H1 (cell line): ENCODE measurements at regions not wholly inside any gene's neighbourhood (a gene's known extent, or its start where the extent isn't known, plus 50 kb on each side); places are given as distances from the start of the nearest gene placed in this dataset.

Experiments used
- CTCF ChIA-PET: fragments of 300-600 bp; sonication (Branson Sonifier 250); formaldehyde crosslinking; loops from one replicate; lab custom pipeline; 2021; ENCODE audit not compliant: partially characterized antibody; lab: Charles Lee
- POLR2A ChIA-PET: fragments of 300-600 bp; sonication (Branson Sonifier 250); formaldehyde crosslinking; loops from one replicate; lab custom pipeline; 2021; ENCODE audit warnings: inconsistent platforms; ENCODE audit not compliant: partially characterized antibody; lab: Charles Lee
- DNase-seq, 2 experiments: peaks; one replicate each; pipeline versions ENCODE4 v3.0.0 to v3.0.0-alpha.2; 2010 to 2022; ENCODE audit warnings: low spot score in 2 of 2, low read depth in 1 of 2, mixed read lengths in 1 of 2
- FAIRE-seq: peaks from 2 replicates; lab custom pipeline; 2011; peaks lifted over from hg19 to GRCh38; lab: Jason Lieb, UNC
- H2AFZ ChIP-seq: 2 replicates; pipeline ENCODE4 v1.8.1; 2012; ENCODE audit warnings: low read length, inconsistent platforms
- H2AK5ac ChIP-seq: 2 replicates; pipeline ENCODE4 v1.6.1; 2013; ENCODE audit warnings: low read depth, low read length
- H2BK120ac ChIP-seq: replicated peaks from 2 replicates; pipeline ENCODE3; 2013; ENCODE audit warnings: low read depth, low read length, inconsistent platforms
- H2BK12ac ChIP-seq: 2 replicates; pipeline ENCODE4 v1.6.1; 2013; ENCODE audit warnings: low read depth, low read length
- H2BK15ac ChIP-seq: 2 replicates; pipeline ENCODE4 v1.6.1; 2013; ENCODE audit warnings: low read length
- H2BK20ac ChIP-seq: 2 replicates; pipeline ENCODE4 v1.6.1; 2013; ENCODE audit warnings: low read length
- H2BK5ac ChIP-seq: 2 replicates; pipeline ENCODE4 v1.6.1; 2013; ENCODE audit warnings: low read depth, low read length
- H3K14ac ChIP-seq: 2 replicates; pipeline ENCODE4 v1.6.1; 2013; ENCODE audit warnings: inconsistent platforms; ENCODE audit not compliant: insufficient read length
- H3K18ac ChIP-seq: 2 replicates; pipeline ENCODE4 v1.6.1; 2013; ENCODE audit warnings: low read length; ENCODE audit errors: extremely low read depth
- H3K23ac ChIP-seq: 2 replicates; pipeline ENCODE4 v1.6.1; 2013; ENCODE audit warnings: inconsistent platforms; ENCODE audit not compliant: insufficient read length
- H3K23me2 ChIP-seq: 2 replicates; pipeline ENCODE4 v1.6.1; 2013; ENCODE audit warnings: low read depth, low read length
- H3K27ac ChIP-seq: 2 replicates; pipeline ENCODE4 v1.6.1; 2011; ENCODE audit warnings: low read depth, low read length, inconsistent platforms
- H3K27me3 ChIP-seq, 4 experiments: replicated peaks in 1 of 4; 1 replicate in 1 of 4; 2 replicates in 3 of 4; pipeline versions ENCODE4 v1.6.1 to v1.8.1; 2011 to 2013; ENCODE audit warnings: low read length in 3 of 4, mild to moderate bottlenecking in 3 of 4, inconsistent platforms in 2 of 4, mixed read lengths in 2 of 4, moderate library complexity in 1 of 4; ENCODE audit not compliant: control insufficient read depth in 3 of 4, insufficient read depth in 3 of 4; ENCODE audit errors: extremely low read depth in 1 of 4
- H3K36me3 ChIP-seq, 4 experiments: 2 replicates each; pipeline versions ENCODE4 v1.6.1 to v1.8.1; 2011 to 2013; ENCODE audit warnings: mild to moderate bottlenecking in 4 of 4, low read length in 3 of 4, moderate library complexity in 2 of 4, control low read depth in 1 of 4, inconsistent platforms in 1 of 4; ENCODE audit not compliant: insufficient read depth in 4 of 4, control insufficient read depth in 2 of 4
- H3K4ac ChIP-seq: replicated peaks from 2 replicates; pipeline ENCODE3; 2013; ENCODE audit warnings: low read length, low read depth, mixed read lengths, inconsistent platforms; ENCODE audit not compliant: insufficient read length
- H3K4me1 ChIP-seq, 4 experiments: replicated peaks in 1 of 4; 1 replicate in 1 of 4; 2 replicates in 3 of 4; pipeline versions ENCODE4 v1.6.1 to v1.8.1; 2011 to 2013; ENCODE audit warnings: low read length in 3 of 4, inconsistent platforms in 2 of 4, mixed read lengths in 1 of 4; ENCODE audit not compliant: insufficient read depth in 4 of 4, control insufficient read depth in 3 of 4
- H3K4me2 ChIP-seq, 2 experiments: 2 replicates each; pipeline versions ENCODE4 v1.6.1 to v1.8.1; 2011 to 2013; ENCODE audit warnings: low read depth in 2 of 2, low read length in 2 of 2, control low read depth in 1 of 2, inconsistent platforms in 1 of 2, mild to moderate bottlenecking in 1 of 2; ENCODE audit not compliant: insufficient read depth in 1 of 2
- H3K4me3 ChIP-seq, 4 experiments: fragments of 200-600, 300-600 bp in 1 of 4; sonication (generic), shearing (Covaris generic), sonication (Bioruptor Twin) in 1 of 4; 2 replicates each; pipeline versions ENCODE4 v1.5.1 to v1.8.1; 2011 to 2016; ENCODE audit warnings: low read length in 4 of 4, low read depth in 3 of 4, control low read depth in 2 of 4, inconsistent platforms in 2 of 4, mild to moderate bottlenecking in 2 of 4, mixed read lengths in 1 of 4, moderate library complexity in 1 of 4; ENCODE audit not compliant: insufficient read depth in 2 of 4; ENCODE audit errors: extremely low read depth in 1 of 4
- H3K56ac ChIP-seq: replicated peaks from 2 replicates; pipeline ENCODE3; 2013; ENCODE audit warnings: low read depth, mild to moderate bottlenecking, mixed read lengths, low read length, inconsistent platforms; ENCODE audit not compliant: insufficient read length
- H3K79me1 ChIP-seq: 2 replicates; pipeline ENCODE4 v1.6.1; 2013; ENCODE audit warnings: low read depth, low read length, control low read depth
- H3K79me2 ChIP-seq, 2 experiments: 2 replicates each; pipeline versions ENCODE4 v1.6.1 to v1.8.1; 2012 to 2013; ENCODE audit warnings: low read length in 2 of 2, mild to moderate bottlenecking in 2 of 2, inconsistent platforms in 1 of 2; ENCODE audit not compliant: insufficient read depth in 2 of 2, control insufficient read depth in 1 of 2
- H3K9ac ChIP-seq, 4 experiments: replicated peaks in 1 of 4; 1 replicate in 1 of 4; 2 replicates in 3 of 4; pipeline versions ENCODE4 v1.6.1 to v1.8.1; 2011 to 2013; ENCODE audit warnings: low read depth in 3 of 4, low read length in 3 of 4, control low read depth in 2 of 4, mild to moderate bottlenecking in 2 of 4, moderate library complexity in 2 of 4, inconsistent platforms in 1 of 4; ENCODE audit errors: extremely low read depth in 1 of 4
- H3K9me3 ChIP-seq, 2 experiments: 2 replicates each; pipeline versions ENCODE4 v1.6.1 to v1.8.1; 2012 to 2013; ENCODE audit warnings: mild to moderate bottlenecking in 2 of 2, moderate library complexity in 2 of 2, control low read depth in 1 of 2, inconsistent platforms in 1 of 2, low read depth in 1 of 2, low read length in 1 of 2, mixed read lengths in 1 of 2; ENCODE audit not compliant: insufficient read depth in 2 of 2
- H4K20me1 ChIP-seq, 2 experiments: replicated peaks in 1 of 2; 2 replicates each; pipeline versions ENCODE3 to v1.8.1; 2011 to 2013; ENCODE audit warnings: inconsistent platforms in 2 of 2, low read length in 2 of 2, mild to moderate bottlenecking in 1 of 2; ENCODE audit not compliant: insufficient read depth in 2 of 2, control insufficient read depth in 1 of 2
- H4K5ac ChIP-seq: 2 replicates; pipeline ENCODE4 v1.6.1; 2013; ENCODE audit warnings: low read length, low read depth, mixed read lengths, inconsistent platforms; ENCODE audit not compliant: insufficient read length
- H4K8ac ChIP-seq: 2 replicates; pipeline ENCODE4 v1.8.0; 2013; ENCODE audit warnings: mild to moderate bottlenecking, moderate library complexity, low read length, inconsistent platforms; ENCODE audit not compliant: insufficient read depth; ENCODE audit errors: extremely low read depth
- H4K91ac ChIP-seq: replicated peaks from 2 replicates; pipeline ENCODE3; 2013; ENCODE audit warnings: low read length, mixed read lengths, inconsistent platforms; ENCODE audit not compliant: insufficient read length
- BCL11A ChIP-seq, 2 experiments: IDR thresholded peaks; one replicate each; pipeline ENCODE4 v1.6.1; 2011; ENCODE audit warnings: low read depth in 2 of 2, low read length in 2 of 2, mild to moderate bottlenecking in 2 of 2
- CHD1 ChIP-seq: IDR thresholded peaks from 2 replicates; pipeline ENCODE4 v1.6.1; 2012; ENCODE audit warnings: low read depth, low read length, improper control_type of control experiment
- CREB1 ChIP-seq: IDR thresholded peaks from 2 replicates; pipeline ENCODE4 v1.6.1; 2012; ENCODE audit warnings: inconsistent platforms
- HDAC2 ChIP-seq, 2 experiments: fragments of 300-600 bp in 1 of 2; sonication (generic) in 1 of 2; IDR thresholded peaks; 2 replicates each; pipeline ENCODE4 v1.6.1; 2011 to 2012; ENCODE audit warnings: low read depth in 2 of 2, low read length in 2 of 2, mild to moderate bottlenecking in 2 of 2, moderate library complexity in 2 of 2, borderline replicate concordance in 1 of 2, inconsistent platforms in 1 of 2
- HDAC6 ChIP-seq: IDR thresholded peaks from one replicate; pipeline ENCODE4 v1.7.1; 2012; ENCODE audit warnings: low read depth, mild to moderate bottlenecking, inconsistent platforms, low read length, moderate library complexity
- PHF8 ChIP-seq: fragments of 200-600 bp; sonication (generic); conservative IDR thresholded peaks from 2 replicates; pipeline ENCODE4 v1.7.1; 2012; ENCODE audit warnings: low read depth, mild to moderate bottlenecking, inconsistent platforms, low read length, moderate library complexity
- SP2 ChIP-seq: IDR thresholded peaks from 2 replicates; pipeline ENCODE4 v1.6.1; 2012; ENCODE audit warnings: mild to moderate bottlenecking, low read length, inconsistent platforms
- WGBS, 2 experiments: shearing (Covaris generic) in 1 of 2; methylation state at CpG; one replicate each; pipeline versions ENCODE4 v1.1.6 to v1.1.7; 2013 to 2015; ENCODE audit warnings: low lambda C conversion rate in 2 of 2, mixed read lengths in 2 of 2, inconsistent platforms in 1 of 2, low coverage in 1 of 2, missing lambda C conversion rate in 1 of 2; ENCODE audit not compliant: insufficient replicate concordance in 2 of 2, insufficient coverage in 1 of 2, insufficient read length in 1 of 2; ENCODE audit errors: extremely low coverage in 1 of 2, missing lambda C conversion rate in 1 of 2; 5-methylcytosine and 5-hydroxymethylcytosine counted together
- TF ChIP-seq, protein P1 (sequence below): IDR thresholded peaks from 2 replicates; pipeline ENCODE4 v1.6.1; 2012; ENCODE audit warnings: low read length, inconsistent platforms
- TF ChIP-seq, protein P2 (sequence below): IDR thresholded peaks from 2 replicates; pipeline ENCODE4 v1.6.1; 2012; ENCODE audit warnings: inconsistent platforms

DNA sequence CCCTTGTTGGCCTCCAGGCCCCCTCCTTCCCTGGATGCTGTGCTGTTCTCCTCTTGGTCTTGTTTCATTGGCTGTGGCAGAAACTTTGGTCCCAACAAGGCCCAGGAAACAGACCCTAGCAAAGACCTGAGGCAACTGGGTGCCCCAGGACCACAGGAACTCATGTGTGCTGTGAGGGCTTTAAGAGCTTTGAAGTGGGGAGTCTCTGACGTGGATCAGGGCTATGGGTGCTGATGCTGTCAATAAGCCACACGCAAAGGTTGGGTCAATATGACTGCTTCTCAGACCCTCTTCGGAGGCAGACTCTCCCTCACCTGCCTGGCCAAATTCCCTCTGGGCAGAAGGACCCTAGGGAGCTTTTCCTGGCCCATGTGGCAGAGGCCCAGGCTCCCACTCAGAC is 91.5 kb upstream of the MLN start:
- Histone ChIP-seq H2BK20ac (no peak overlapping the region), H3K27ac (no peak overlapping the region), H2BK120ac (no peak overlapping the region), H4K20me1 (no peaks in the 10 kb centered on the region), H2AK5ac (no peak overlapping the region)
- 90% methylated on average over 3 of the region's 3 CpGs; no CpG with 5 or more reads in 1 of the 2 experiments for WGBS, 2 experiments
- CTCF ChIA-PET = interaction anchor here (0.6 to 2.3 kb wide), 6 partner anchors 11 to 64 kb away, joined by 3 to 5 read pairs (median 3); no protein-coding TSS in a partner anchor
- TF ChIP-seq CHD1 (no peak), HDAC6 (no peak), BCL11A (IDR thresholded peaks at IDR 0.05; ENCODE audit: low read depth in 2 of 2, low read length in 2 of 2) (no peak), PHF8 (no peak), CREB1 (no peak), SP2 (no peak), HDAC2 (IDR thresholded peaks at IDR 0.05; ENCODE audit: borderline replicate concordance in 1 of 2, low read depth in 2 of 2, low read length in 2 of 2) (no peak)
- TF ChIP-seq, protein P1, sequence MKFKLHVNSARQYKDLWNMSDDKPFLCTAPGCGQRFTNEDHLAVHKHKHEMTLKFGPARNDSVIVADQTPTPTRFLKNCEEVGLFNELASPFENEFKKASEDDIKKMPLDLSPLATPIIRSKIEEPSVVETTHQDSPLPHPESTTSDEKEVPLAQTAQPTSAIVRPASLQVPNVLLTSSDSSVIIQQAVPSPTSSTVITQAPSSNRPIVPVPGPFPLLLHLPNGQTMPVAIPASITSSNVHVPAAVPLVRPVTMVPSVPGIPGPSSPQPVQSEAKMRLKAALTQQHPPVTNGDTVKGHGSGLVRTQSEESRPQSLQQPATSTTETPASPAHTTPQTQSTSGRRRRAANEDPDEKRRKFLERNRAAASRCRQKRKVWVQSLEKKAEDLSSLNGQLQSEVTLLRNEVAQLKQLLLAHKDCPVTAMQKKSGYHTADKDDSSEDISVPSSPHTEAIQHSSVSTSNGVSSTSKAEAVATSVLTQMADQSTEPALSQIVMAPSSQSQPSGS = no peak
- TF ChIP-seq, protein P2, sequence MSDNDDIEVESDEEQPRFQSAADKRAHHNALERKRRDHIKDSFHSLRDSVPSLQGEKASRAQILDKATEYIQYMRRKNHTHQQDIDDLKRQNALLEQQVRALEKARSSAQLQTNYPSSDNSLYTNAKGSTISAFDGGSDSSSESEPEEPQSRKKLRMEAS = no peak
- TF ChIP-seq, all 59 proteins: peak for 0
- H3K79me2 ChIP-seq = no peaks in the 10 kb centered on the region
- H3K9me3 ChIP-seq = no peaks in the 10 kb centered on the region
- no peak overlapping the region for H3K9ac ChIP-seq
- H3K18ac ChIP-seq = no peak overlapping the region
- H3K4me1 ChIP-seq = no peaks in the 10 kb centered on the region
- FAIRE-seq (no peak), DNase-seq (no peak)
- POLR2A ChIA-PET = no interaction called here
- H3K23ac ChIP-seq = no peak overlapping the region
- H3K14ac ChIP-seq = no peak overlapping the region
- no peaks in the 10 kb centered on the region for H3K36me3 ChIP-seq
- no peak overlapping the region for H4K91ac ChIP-seq
- no peak overlapping the region for H3K4me2 ChIP-seq
- H2AFZ ChIP-seq = no peak overlapping the region
- 0 out of 2 replicates have a peak, but pooled peaks cover 1% of the 10 kb centered on the region for H3K23me2 ChIP-seq
- no peak overlapping the region for H2BK12ac ChIP-seq
- no peak overlapping the region for H4K8ac ChIP-seq
- H2BK5ac ChIP-seq = no peak overlapping the region
- no peak overlapping the region for H3K56ac ChIP-seq
- no peaks in the 10 kb centered on the region for H3K79me1 ChIP-seq
- H3K27me3 ChIP-seq = peaks cover 0 to 3% (median 0%) of the 10 kb centered on the region in 4 experiments; a peak in 2 of 7 replicates
- H4K5ac ChIP-seq = no peak overlapping the region
- no peak overlapping the region for H2BK15ac ChIP-seq
- H3K4me3 ChIP-seq = no peak overlapping the region
- no peak overlapping the region for H3K4ac ChIP-seq
